HG02885 (cell line): ENCODE measurements at regions not wholly inside any gene's neighbourhood (a gene's known extent, or its start where the extent isn't known, plus 50 kb on each side); places are given as distances from the start of the nearest gene placed in this dataset.
A peak's percentile ranks its signal among the peaks of the same experiment; 100 is the strongest.
"Not testable (repeated sequence)": the region's sequence is repeated elsewhere in the genome, so short reads cannot be mapped to it uniquely, and the experiment has no call there.

ENCODE experiments used
- ATAC-seq: cut with Tn5 transposase; IDR thresholded peaks from one replicate; pipeline ENCODE4 v1.9.1; 2021; ENCODE audit warnings: mild to moderate bottlenecking; ENCODE audit not compliant: unreplicated experiment, poor library complexity

DNA sequence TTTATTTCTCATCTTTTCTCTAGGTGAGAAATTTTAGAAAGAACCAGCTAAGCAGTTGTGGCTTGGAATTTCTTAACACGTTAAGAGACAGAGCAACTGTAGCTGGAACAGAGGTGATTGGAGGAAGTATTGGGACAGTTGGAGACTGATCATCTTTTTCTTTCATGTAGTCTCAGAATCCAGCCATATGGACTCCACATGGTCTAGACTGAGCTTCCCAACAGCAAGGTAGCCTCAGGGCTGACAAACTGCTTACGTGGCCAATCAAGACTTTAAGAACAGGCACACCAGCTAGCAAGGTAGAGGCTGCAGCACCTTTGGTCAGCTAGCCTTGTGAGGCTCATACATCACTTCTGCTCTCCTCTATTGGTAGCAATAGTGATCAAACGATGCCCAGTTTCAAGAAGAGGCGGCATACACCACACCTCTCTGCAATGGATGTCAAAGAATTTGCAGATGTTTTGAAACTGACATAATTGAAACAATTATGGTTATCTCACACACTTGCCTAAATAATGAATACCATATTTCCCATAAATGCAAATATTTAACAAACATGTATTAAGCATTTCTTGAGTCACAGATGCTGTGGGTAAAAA, 590.5 kb upstream of the SLC35B3 start:
- no peak for ATAC-seq

DNA sequence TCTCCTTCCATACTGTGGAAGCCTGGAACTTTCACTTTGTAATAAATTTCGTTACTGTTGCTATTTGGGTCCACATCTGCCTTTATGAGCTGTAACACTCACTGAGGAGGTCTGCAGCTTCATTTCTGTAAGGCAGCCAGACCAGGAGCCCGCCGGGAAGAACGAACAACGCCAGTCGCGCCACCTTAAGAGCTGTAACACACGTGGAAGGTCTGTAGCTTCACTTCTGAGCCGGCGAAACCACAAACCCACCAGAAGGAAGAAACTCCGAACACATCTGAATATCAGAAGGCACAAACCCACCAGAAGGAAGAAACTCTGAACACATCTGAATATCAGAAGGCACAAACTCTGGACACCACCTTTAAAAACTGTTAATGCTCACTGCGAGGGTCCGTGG, 589.9 kb upstream of the SLC35B3 start:
- ATAC-seq = no peak

DNA sequence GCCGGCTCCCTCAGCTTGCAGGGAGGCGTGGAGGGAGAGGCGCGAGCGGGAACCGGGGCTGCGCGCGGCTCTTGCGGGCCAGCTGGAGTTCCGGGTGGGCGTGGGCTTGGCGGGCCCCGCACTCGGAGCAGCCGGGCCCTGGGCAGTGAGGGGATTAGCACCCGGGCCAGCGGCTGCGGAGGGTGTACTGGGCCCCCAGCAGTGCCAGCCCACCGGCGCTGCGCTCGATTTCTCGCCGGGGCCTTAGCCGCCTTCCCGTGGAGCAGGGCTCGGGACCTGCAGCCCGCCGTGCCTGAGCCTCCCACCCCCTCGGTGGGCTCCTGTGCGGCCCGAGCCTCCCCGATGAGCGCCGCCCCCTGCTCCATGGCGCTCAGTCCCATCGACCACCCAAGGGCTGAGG, 588.9 kb upstream of the SLC35B3 start:
- not testable (repeated sequence) for ATAC-seq

DNA sequence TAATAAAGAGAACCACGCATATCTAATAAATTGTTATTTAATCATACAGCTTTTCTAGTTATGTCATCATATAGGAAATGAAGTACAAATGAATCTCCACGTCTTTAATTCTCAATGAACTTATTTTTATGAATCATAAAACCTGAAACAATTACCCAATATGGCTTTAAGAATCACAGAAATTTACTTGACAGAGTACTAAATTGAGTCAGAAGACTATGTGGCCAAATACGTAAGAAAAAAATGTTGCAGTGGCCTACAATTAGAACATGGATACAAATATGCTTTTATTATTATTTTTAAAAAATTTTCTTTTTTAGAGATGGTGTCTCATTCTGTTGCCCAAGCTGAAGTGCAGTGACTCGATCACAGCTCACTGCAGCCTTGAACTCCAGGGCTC, 584.7 kb upstream of the SLC35B3 start:
- no peak for ATAC-seq

GRCh38 chr6:9009931-9010330, 574.6 kb upstream of the SLC35B3 start:
- no peak for ATAC-seq

GRCh38 chr6:9007027-9007426, 571.7 kb upstream of the SLC35B3 start:
- no peak for ATAC-seq

- ATAC-seq = no peak
Measured at GRCh38 chr6:9002833-9003232, 567.5 kb upstream of the SLC35B3 start.

- no peak for ATAC-seq
Measured at GRCh38 chr6:8995156-8995555, 559.8 kb upstream of the SLC35B3 start.

- ATAC-seq = no peak
Measured at GRCh38 chr6:8993111-8993510, 557.8 kb upstream of the SLC35B3 start.

GRCh38 chr6:8991844-8992243, 556.5 kb upstream of the SLC35B3 start:
- no peak for ATAC-seq

DNA sequence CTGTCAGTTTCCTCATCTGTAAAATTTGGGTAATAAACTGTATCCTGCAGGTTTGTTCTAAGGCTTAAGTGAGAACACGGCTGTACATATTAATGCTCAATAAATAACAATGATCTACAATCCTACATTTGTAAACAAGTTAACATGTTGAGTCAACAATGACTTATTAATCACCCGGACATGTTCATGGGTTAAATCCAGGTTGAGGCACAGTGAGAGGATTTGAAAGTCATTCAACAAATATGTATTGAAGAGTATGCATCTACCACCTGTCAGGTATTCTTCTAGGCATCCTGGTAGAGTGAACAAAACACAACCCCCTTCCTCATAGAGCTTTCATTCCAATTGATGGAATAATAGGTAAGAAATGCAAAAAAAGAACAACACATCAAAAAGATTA, 554.7 kb upstream of the SLC35B3 start:
- ATAC-seq = no peak

DNA sequence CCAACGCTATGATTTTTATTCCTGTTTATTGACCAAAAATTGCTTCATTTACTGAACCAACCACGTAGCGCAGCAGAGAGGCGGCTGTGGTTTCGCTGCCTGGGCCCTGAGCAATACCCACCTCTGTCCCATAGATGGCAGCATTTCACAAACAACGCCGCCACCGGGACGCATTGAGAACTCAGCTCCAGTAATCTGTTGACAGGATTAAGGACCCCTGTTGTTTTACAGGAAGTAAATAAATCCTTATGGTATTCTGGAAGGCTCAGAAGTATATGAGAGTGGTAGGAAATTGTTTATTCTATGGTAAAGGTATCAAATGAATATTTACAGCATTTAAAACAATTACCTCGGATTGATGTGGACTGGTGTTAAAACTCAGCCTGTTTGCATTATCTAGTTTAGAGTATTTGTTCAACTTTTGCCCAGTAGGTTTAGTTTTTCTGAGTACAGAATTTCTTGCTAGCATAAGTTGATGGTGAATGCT, 547.9 kb upstream of the SLC35B3 start:
- ATAC-seq = peak; percentile 99

GRCh38 chr6:8982668-8983067, 547.3 kb upstream of the SLC35B3 start:
- no peak for ATAC-seq

DNA sequence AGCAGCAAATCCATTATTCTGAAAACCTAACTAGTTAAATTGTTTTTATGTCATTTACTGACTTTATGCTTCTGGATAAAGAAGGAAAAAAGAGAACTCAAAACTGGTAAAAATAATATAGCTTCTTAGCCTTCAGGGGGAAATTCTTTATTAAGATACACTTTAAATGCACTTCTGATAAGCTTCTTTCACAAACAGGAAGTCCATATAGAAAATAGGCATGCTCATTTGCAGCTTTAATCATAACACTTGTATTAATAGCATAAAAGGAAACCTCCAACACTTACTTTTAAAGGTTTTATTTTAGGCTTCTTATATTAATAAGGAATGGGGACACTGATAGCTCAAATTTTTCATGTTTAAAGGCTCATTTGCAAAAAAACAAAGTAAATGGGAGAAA, 538.0 kb upstream of the SLC35B3 start:
- no peak for ATAC-seq

DNA sequence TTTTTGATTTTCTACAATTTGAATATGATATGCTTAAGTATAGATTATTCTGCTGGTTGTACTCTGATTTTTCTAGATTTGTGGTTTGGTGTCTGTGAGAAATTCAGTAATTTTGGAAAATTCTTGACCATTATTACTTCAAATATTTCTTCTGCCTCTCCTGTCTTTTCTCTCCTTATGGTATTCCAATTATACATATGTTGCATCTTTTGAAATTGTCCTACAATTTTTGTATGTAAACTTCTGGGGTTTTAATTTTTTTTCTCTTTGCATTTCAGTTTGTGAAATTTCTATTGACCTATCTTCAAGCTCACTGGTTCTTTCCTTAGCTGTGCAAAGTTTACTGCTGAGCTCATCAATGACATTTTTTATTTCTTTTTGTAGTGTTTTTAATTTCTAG, 534.4 kb upstream of the SLC35B3 start:
- ATAC-seq = no peak

- ATAC-seq = no peak
Measured at GRCh38 chr6:8958894-8959511, 523.7 kb upstream of the SLC35B3 start.

DNA sequence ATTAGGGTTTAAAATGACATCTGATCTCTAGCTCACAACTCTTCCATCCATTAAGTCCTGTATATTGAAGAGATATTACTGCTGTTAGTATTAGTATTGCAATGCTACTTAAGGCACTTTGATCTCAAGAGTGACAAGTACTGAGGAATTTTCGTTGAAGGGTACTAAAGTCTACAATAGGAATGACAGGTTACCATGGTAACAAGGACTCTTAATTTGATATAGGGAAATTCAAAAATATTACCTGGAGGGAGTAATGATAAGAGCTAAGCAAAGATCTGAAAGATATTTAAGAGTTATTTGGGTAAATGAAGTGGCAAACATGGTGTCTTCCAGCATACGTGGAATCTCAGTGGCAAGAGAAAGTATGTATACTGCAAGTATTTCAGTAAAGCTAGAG, 518.0 kb upstream of the SLC35B3 start:
- ATAC-seq = no peak

GRCh38 chr6:8948733-8949132, 513.4 kb upstream of the SLC35B3 start:
- ATAC-seq = no peak

- ATAC-seq = no peak
Measured at GRCh38 chr6:8947900-8948299, 512.6 kb upstream of the SLC35B3 start.

DNA sequence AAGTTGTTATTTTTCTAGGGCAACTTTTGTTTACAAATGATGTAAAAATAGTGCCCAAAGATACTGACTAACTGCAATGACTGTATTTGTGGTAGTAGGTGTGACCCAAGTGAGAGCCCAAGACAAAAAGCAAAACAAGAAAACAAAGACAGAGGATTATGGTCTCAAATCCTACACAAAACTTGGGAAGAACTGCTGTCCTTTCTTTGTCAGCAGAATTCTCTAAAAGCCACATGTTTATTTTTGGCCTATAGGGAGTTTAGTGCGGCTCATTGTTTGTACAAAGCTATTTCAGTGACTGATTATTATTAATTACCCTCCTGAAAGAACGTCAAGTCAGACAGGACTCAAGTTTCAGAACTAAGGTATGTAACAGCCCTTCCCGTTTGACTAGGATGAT, 509.2 kb upstream of the SLC35B3 start:
- no peak for ATAC-seq

GRCh38 chr6:8943073-8943472, 507.7 kb upstream of the SLC35B3 start:
- no peak for ATAC-seq

- no peak for ATAC-seq
Measured at GRCh38 chr6:8941577-8941976, 506.2 kb upstream of the SLC35B3 start.
